ENCODE measurements at regions not wholly inside any gene's neighbourhood (a gene's known extent, or its start where the extent isn't known, plus 50 kb on each side); places are given as distances from the start of the nearest gene placed in this dataset.

- H3K27me3 Mint-ChIP-seq (ENCODE audit: low read depth), result peaks cover 4% of the 10 kb centered on the region
- no peaks in the 10 kb centered on the region for H3K9me3 Mint-ChIP-seq
- no peaks in the 10 kb centered on the region for H3K36me3 Mint-ChIP-seq (ENCODE audit: low read depth)
- H3K27ac Mint-ChIP-seq, result peak overlapping the region in 2 of 3 experiments; percentile 20 to 33
- no peak overlapping the region for H3K4me3 Mint-ChIP-seq
- TF ChIP-seq CTCF (IDR thresholded peaks at IDR 0.05; ENCODE audit: unreplicated experiment in 3 of 3), result no peak
- peaks cover 19% of the 10 kb centered on the region for H3K4me1 Mint-ChIP-seq
Observed at GRCh38 chr2:128794285-128794684, 475.6 kb upstream of the HS6ST1 start.

GRCh38 chr2:128796321-128796720 is 477.7 kb upstream of the HS6ST1 start:
- Mint-ChIP-seq H3K4me3 (no peak overlapping the region), H3K27me3 (ENCODE audit: low read depth) (peaks cover 4% of the 10 kb centered on the region), H3K4me1 (peaks cover 16% of the 10 kb centered on the region), H3K36me3 (ENCODE audit: low read depth) (no peaks in the 10 kb centered on the region), H3K27ac (no peak overlapping the region), H3K9me3 (no peaks in the 10 kb centered on the region)
- no peak for TF ChIP-seq CTCF (IDR thresholded peaks at IDR 0.05; ENCODE audit: unreplicated experiment in 3 of 3)

GRCh38 chr2:128797092-128797491 is 478.4 kb upstream of the HS6ST1 start:
- Mint-ChIP-seq H3K27ac (no peak overlapping the region), H3K4me1 (peaks cover 21% of the 10 kb centered on the region), H3K9me3 (no peaks in the 10 kb centered on the region), H3K4me3 (no peak overlapping the region), H3K36me3 (ENCODE audit: low read depth) (no peaks in the 10 kb centered on the region), H3K27me3 (ENCODE audit: low read depth) (peaks cover 4% of the 10 kb centered on the region)
- TF ChIP-seq CTCF (IDR thresholded peaks at IDR 0.05; ENCODE audit: unreplicated experiment in 3 of 3), result no peak

- Mint-ChIP-seq H3K36me3 (ENCODE audit: low read depth) (no peaks in the 10 kb centered on the region), H3K4me1 (peaks cover 21% of the 10 kb centered on the region), H3K27me3 (ENCODE audit: low read depth) (peaks cover 4% of the 10 kb centered on the region), H3K9me3 (no peaks in the 10 kb centered on the region), H3K4me3 (no peak overlapping the region), H3K27ac (no peak overlapping the region)
- TF ChIP-seq CTCF (IDR thresholded peaks at IDR 0.05; ENCODE audit: unreplicated experiment in 3 of 3), result no peak
Observed at GRCh38 chr2:128797533-128797932, 478.9 kb upstream of the HS6ST1 start.

- peaks cover 4% of the 10 kb centered on the region for H3K27me3 Mint-ChIP-seq (ENCODE audit: low read depth)
- no peak for TF ChIP-seq CTCF (IDR thresholded peaks at IDR 0.05; ENCODE audit: unreplicated experiment in 3 of 3)
- no peak overlapping the region for H3K4me3 Mint-ChIP-seq
- H3K36me3 Mint-ChIP-seq (ENCODE audit: low read depth), result no peaks in the 10 kb centered on the region
- H3K9me3 Mint-ChIP-seq, result peaks cover 3% of the 10 kb centered on the region
- H3K4me1 Mint-ChIP-seq, result peaks cover 21% of the 10 kb centered on the region
- H3K27ac Mint-ChIP-seq, result no peak overlapping the region
Observed at GRCh38 chr2:128797937-128798336, 479.3 kb upstream of the HS6ST1 start.

- peaks cover 5% of the 10 kb centered on the region for H3K9me3 Mint-ChIP-seq
- H3K36me3 Mint-ChIP-seq (ENCODE audit: low read depth), result no peaks in the 10 kb centered on the region
- peaks cover 4% of the 10 kb centered on the region for H3K27me3 Mint-ChIP-seq (ENCODE audit: low read depth)
- H3K4me1 Mint-ChIP-seq, result peaks cover 21% of the 10 kb centered on the region
- no peak overlapping the region for H3K4me3 Mint-ChIP-seq
- no peak overlapping the region for H3K27ac Mint-ChIP-seq
- TF ChIP-seq CTCF (IDR thresholded peaks at IDR 0.05; ENCODE audit: unreplicated experiment in 3 of 3), result no peak
Observed at GRCh38 chr2:128798502-128799283, 480.0 kb upstream of the HS6ST1 start.

Measured in nephron (organoid).